Astrocyte (in vitro differentiated cells and primary cell): ENCODE measurements at regions not wholly inside any gene's neighbourhood (a gene's known extent, or its start where the extent isn't known, plus 50 kb on each side); places are given as distances from the start of the nearest gene placed in this dataset.

Experiments used
- EZH2 ChIP-seq: IDR thresholded peaks from 2 replicates; pipeline ENCODE4 v1.6.1; 2012; ENCODE audit warnings: mild to moderate bottlenecking, low read length, inconsistent platforms; ENCODE audit not compliant: insufficient read depth
- TF ChIP-seq, protein P1 (sequence below): IDR thresholded peaks from 2 replicates; pipeline ENCODE4 v1.5.1; 2011; ENCODE audit warnings: low read depth, mild to moderate bottlenecking, inconsistent platforms, low read length, moderate library complexity; ENCODE audit not compliant: insufficient read depth

GRCh38 chr12:115273456-115273855 is 589.5 kb upstream of the TBX3 start:
- TF ChIP-seq, protein P1, sequence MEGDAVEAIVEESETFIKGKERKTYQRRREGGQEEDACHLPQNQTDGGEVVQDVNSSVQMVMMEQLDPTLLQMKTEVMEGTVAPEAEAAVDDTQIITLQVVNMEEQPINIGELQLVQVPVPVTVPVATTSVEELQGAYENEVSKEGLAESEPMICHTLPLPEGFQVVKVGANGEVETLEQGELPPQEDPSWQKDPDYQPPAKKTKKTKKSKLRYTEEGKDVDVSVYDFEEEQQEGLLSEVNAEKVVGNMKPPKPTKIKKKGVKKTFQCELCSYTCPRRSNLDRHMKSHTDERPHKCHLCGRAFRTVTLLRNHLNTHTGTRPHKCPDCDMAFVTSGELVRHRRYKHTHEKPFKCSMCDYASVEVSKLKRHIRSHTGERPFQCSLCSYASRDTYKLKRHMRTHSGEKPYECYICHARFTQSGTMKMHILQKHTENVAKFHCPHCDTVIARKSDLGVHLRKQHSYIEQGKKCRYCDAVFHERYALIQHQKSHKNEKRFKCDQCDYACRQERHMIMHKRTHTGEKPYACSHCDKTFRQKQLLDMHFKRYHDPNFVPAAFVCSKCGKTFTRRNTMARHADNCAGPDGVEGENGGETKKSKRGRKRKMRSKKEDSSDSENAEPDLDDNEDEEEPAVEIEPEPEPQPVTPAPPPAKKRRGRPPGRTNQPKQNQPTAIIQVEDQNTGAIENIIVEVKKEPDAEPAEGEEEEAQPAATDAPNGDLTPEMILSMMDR: no peak
- TF ChIP-seq EZH2: no peak
